Endodermal cell (in vitro differentiated cells): ENCODE measurements at regions not wholly inside any gene's neighbourhood (a gene's known extent, or its start where the extent isn't known, plus 50 kb on each side); places are given as distances from the start of the nearest gene placed in this dataset.

ENCODE experiments used
- DNase-seq: peaks from one replicate; pipeline ENCODE4 v3.0.0-alpha.2; 2017
- H3K27ac ChIP-seq: 2 replicates; pipeline ENCODE4 v1.5.1; 2013; ENCODE audit warnings: mild to moderate bottlenecking, low read depth, low read length, moderate library complexity
- H3K27me3 ChIP-seq: 2 replicates; pipeline ENCODE4 v1.6.1; 2013; ENCODE audit warnings: mild to moderate bottlenecking, low read length, moderate library complexity; ENCODE audit not compliant: insufficient read depth, control insufficient read depth, poor library complexity, severe bottlenecking
- H3K36me3 ChIP-seq: 2 replicates; pipeline ENCODE4 v1.7.0; 2013; ENCODE audit warnings: mild to moderate bottlenecking, low read length, moderate library complexity; ENCODE audit not compliant: control insufficient read depth, insufficient read depth
- H3K4me1 ChIP-seq: one replicate; pipeline ENCODE4 v1.7.0; 2013; ENCODE audit warnings: low read length; ENCODE audit not compliant: control insufficient read depth, insufficient read depth
- H3K4me3 ChIP-seq: 2 replicates; pipeline ENCODE4 v1.5.1; 2013; ENCODE audit warnings: mild to moderate bottlenecking, low read length, moderate library complexity
- H3K9ac ChIP-seq: 2 replicates; pipeline ENCODE4 v1.6.1; 2013; ENCODE audit warnings: mild to moderate bottlenecking, low read length, moderate library complexity; ENCODE audit not compliant: poor library complexity, severe bottlenecking; ENCODE audit errors: extremely low read depth
- H3K9me3 ChIP-seq: 2 replicates; pipeline ENCODE4 v1.6.1; 2013; ENCODE audit warnings: mild to moderate bottlenecking, low read length, moderate library complexity; ENCODE audit not compliant: control insufficient read depth
- H3K27ac Mint-ChIP-seq: 2 replicates; pipeline ENCODE4 v1.8.0; 2020; ENCODE audit warnings: mixed read lengths
- H3K27me3 Mint-ChIP-seq: 2 replicates; pipeline ENCODE4 v1.8.0; 2021; ENCODE audit warnings: mild to moderate bottlenecking, mixed read lengths; ENCODE audit not compliant: insufficient read depth
- H3K36me3 Mint-ChIP-seq: 2 replicates; pipeline ENCODE4 v1.8.0; 2020; ENCODE audit warnings: low read depth, mixed read lengths
- H3K4me1 Mint-ChIP-seq: 2 replicates; pipeline ENCODE4 v1.8.0; 2020; ENCODE audit warnings: mixed read lengths
- H3K4me3 Mint-ChIP-seq: 2 replicates; pipeline ENCODE4 v1.8.0; 2020; ENCODE audit warnings: mild to moderate bottlenecking, moderate library complexity, mixed read lengths
- H3K9me3 Mint-ChIP-seq: 2 replicates; pipeline ENCODE4 v1.8.0; 2020; ENCODE audit warnings: mild to moderate bottlenecking, mixed read lengths
- WGBS, 2 experiments: methylation state at CpG; one replicate each; pipeline versions ENCODE4 v1.1.5 to v1.1.7; 2013; ENCODE audit warnings: missing lambda C conversion rate in 2 of 2, mixed read lengths in 1 of 2; ENCODE audit not compliant: insufficient coverage in 1 of 2, insufficient read length in 1 of 2; 5-methylcytosine and 5-hydroxymethylcytosine counted together
- TF ChIP-seq, protein P1 (sequence below): fragments of 200-600 bp; sonication (generic); conservative IDR thresholded peaks from 2 replicates; pipeline ENCODE4 v1.5.0; 2021; ENCODE audit warnings: antibody characterized with exemption, mild to moderate bottlenecking

GRCh38 chr1:76013206-76013581, 61.4 kb upstream of the ST6GALNAC3 start:
- H3K36me3 Mint-ChIP-seq, result no peaks in the 10 kb centered on the region
- peaks cover 2% of the 10 kb centered on the region for H3K27me3 Mint-ChIP-seq
- Histone ChIP-seq H3K4me3 (no peak overlapping the region), H3K9ac (no peak overlapping the region), H3K9me3 (peaks cover 48% of the 10 kb centered on the region), H3K36me3 (no peaks in the 10 kb centered on the region), H3K4me1 (peaks cover 4% of the 10 kb centered on the region), H3K27me3 (no peaks in the 10 kb centered on the region), H3K27ac (peak overlapping the region; percentile 40)
- TF ChIP-seq, protein P1, sequence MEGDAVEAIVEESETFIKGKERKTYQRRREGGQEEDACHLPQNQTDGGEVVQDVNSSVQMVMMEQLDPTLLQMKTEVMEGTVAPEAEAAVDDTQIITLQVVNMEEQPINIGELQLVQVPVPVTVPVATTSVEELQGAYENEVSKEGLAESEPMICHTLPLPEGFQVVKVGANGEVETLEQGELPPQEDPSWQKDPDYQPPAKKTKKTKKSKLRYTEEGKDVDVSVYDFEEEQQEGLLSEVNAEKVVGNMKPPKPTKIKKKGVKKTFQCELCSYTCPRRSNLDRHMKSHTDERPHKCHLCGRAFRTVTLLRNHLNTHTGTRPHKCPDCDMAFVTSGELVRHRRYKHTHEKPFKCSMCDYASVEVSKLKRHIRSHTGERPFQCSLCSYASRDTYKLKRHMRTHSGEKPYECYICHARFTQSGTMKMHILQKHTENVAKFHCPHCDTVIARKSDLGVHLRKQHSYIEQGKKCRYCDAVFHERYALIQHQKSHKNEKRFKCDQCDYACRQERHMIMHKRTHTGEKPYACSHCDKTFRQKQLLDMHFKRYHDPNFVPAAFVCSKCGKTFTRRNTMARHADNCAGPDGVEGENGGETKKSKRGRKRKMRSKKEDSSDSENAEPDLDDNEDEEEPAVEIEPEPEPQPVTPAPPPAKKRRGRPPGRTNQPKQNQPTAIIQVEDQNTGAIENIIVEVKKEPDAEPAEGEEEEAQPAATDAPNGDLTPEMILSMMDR, result no peak
- no peak overlapping the region for H3K4me3 Mint-ChIP-seq
- H3K4me1 Mint-ChIP-seq, result peaks cover 12% of the 10 kb centered on the region
- no peak for DNase-seq
- H3K27ac Mint-ChIP-seq, result no peak overlapping the region
- H3K9me3 Mint-ChIP-seq, result peaks cover 18% of the 10 kb centered on the region

DNA sequence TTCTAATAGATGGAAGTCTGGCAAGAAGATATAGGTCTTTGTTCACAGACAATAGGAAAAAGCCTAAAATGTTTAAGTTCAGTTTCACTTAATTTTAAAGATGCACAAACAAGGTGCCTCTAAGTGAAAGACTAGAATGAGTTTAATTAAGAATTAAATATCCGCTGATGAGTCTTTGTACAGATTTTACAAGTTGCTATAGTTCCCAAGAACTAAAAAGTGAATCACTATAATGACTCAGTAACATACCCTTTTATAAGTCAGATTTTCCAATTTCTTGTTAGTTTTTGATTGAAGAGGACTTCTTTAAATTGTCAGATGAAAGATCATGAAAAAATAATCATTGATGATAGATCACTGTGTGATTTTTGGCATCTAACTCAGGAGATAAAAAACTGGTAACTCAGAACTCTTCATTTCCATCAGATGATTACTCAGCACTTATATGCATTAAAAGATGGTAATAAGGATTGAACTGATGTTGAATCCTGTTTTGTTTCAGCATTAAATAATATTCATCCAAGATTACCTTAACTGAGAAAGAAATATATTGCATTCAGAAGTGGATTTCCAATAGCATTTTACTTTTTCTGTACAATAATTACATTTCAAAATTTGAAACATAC, 59.0 kb upstream of the ST6GALNAC3 start:
- Mint-ChIP-seq H3K36me3 (no peaks in the 10 kb centered on the region), H3K4me1 (peaks cover 13% of the 10 kb centered on the region), H3K9me3 (peaks cover 11% of the 10 kb centered on the region), H3K27ac (no peak overlapping the region), H3K27me3 (peaks cover 2% of the 10 kb centered on the region), H3K4me3 (no peak overlapping the region)
- H3K9ac ChIP-seq, result no peak overlapping the region
- peaks cover 39% of the 10 kb centered on the region for H3K9me3 ChIP-seq
- WGBS, 2 experiments, result 100% methylated on average over 1 of the region's 1 CpG; no CpG with 5 or more reads in 1 of the 2 experiments
- TF ChIP-seq, protein P1, result no peak
- peak overlapping the region; percentile 36 for H3K4me3 ChIP-seq
- no peaks in the 10 kb centered on the region for H3K27me3 ChIP-seq
- H3K36me3 ChIP-seq, result no peaks in the 10 kb centered on the region
- H3K27ac ChIP-seq, result no peak overlapping the region
- DNase-seq, result no peak
- peaks cover 7% of the 10 kb centered on the region for H3K4me1 ChIP-seq

- Histone ChIP-seq H3K27ac (no peak overlapping the region), H3K36me3 (no peaks in the 10 kb centered on the region), H3K4me3 (no peak overlapping the region), H3K9ac (no peak overlapping the region), H3K9me3 (peaks cover 32% of the 10 kb centered on the region), H3K27me3 (no peaks in the 10 kb centered on the region), H3K4me1 (peaks cover 5% of the 10 kb centered on the region)
- peaks cover 2% of the 10 kb centered on the region for H3K27me3 Mint-ChIP-seq
- TF ChIP-seq, protein P1, result no peak
- DNase-seq, result no peak
- H3K4me1 Mint-ChIP-seq, result peaks cover 12% of the 10 kb centered on the region
- H3K4me3 Mint-ChIP-seq, result no peak overlapping the region
- no peak overlapping the region for H3K27ac Mint-ChIP-seq
- no peaks in the 10 kb centered on the region for H3K36me3 Mint-ChIP-seq
- peaks cover 11% of the 10 kb centered on the region for H3K9me3 Mint-ChIP-seq
- 66 to 73% methylated on average over 2 of the region's 2 CpGs for WGBS, 2 experiments
Measured at GRCh38 chr1:76018045-76018444, 56.5 kb upstream of the ST6GALNAC3 start.
